ENCODE measurements at regions not wholly inside any gene's neighbourhood (a gene's known extent, or its start where the extent isn't known, plus 50 kb on each side); places are given as distances from the start of the nearest gene placed in this dataset.
"Not testable (repeated sequence)": the region's sequence is repeated elsewhere in the genome, so short reads cannot be mapped to it uniquely, and the experiment has no call there.

- DNase-seq (ENCODE audit: low read depth), result no peak
These were observed 1147.9 kb downstream of the UQCRFS1 start for GRCh38 chr19:28065026-28065425.

- DNase-seq (ENCODE audit: low read depth), result no peak
These were observed 1149.2 kb downstream of the UQCRFS1 start for GRCh38 chr19:28063702-28064101.

- no peak for DNase-seq (ENCODE audit: low read depth)
These were observed 1151.8 kb downstream of the UQCRFS1 start for GRCh38 chr19:28061111-28061510.

- not testable (repeated sequence) for DNase-seq (ENCODE audit: low read depth)
These were observed 1155.9 kb downstream of the UQCRFS1 start for GRCh38 chr19:28057026-28057425.

GRCh38 chr19:28051047-28051446 lies 1161.9 kb downstream of the UQCRFS1 start:
- DNase-seq (ENCODE audit: low read depth), result no peak

- no peak for DNase-seq (ENCODE audit: low read depth)
These were observed 1163.1 kb downstream of the UQCRFS1 start for GRCh38 chr19:28049875-28050274.

GRCh38 chr19:28046932-28047331 lies 1166.0 kb downstream of the UQCRFS1 start:
- no peak for DNase-seq (ENCODE audit: low read depth)

GRCh38 chr19:28045621-28046020 lies 1167.3 kb downstream of the UQCRFS1 start:
- DNase-seq (ENCODE audit: low read depth), result no peak

- no peak for DNase-seq (ENCODE audit: low read depth)
These were observed 1168.5 kb downstream of the UQCRFS1 start for GRCh38 chr19:28044477-28044876.

GRCh38 chr19:28042516-28042915 lies 1170.4 kb downstream of the UQCRFS1 start:
- DNase-seq (ENCODE audit: low read depth), result no peak

- DNase-seq (ENCODE audit: low read depth), result no peak
These were observed 1173.1 kb downstream of the UQCRFS1 start for GRCh38 chr19:28039677-28040381.

GRCh38 chr19:28037186-28037585 lies 1175.8 kb downstream of the UQCRFS1 start:
- no peak for DNase-seq (ENCODE audit: low read depth)

GRCh38 chr19:28036486-28036885 lies 1176.5 kb downstream of the UQCRFS1 start:
- no peak for DNase-seq (ENCODE audit: low read depth)

- no peak for DNase-seq (ENCODE audit: low read depth)
These were observed 1178.0 kb downstream of the UQCRFS1 start for GRCh38 chr19:28034936-28035335.

- no peak for DNase-seq (ENCODE audit: low read depth)
These were observed 1184.0 kb downstream of the UQCRFS1 start for GRCh38 chr19:28028881-28029444.

- no peak for DNase-seq (ENCODE audit: low read depth)
These were observed 1185.8 kb downstream of the UQCRFS1 start for GRCh38 chr19:28027116-28027515.

GRCh38 chr19:28026636-28027035 lies 1186.3 kb downstream of the UQCRFS1 start:
- no peak for DNase-seq (ENCODE audit: low read depth)

- no peak for DNase-seq (ENCODE audit: low read depth)
These were observed 1188.0 kb downstream of the UQCRFS1 start for GRCh38 chr19:28024920-28025319.

GRCh38 chr19:28023064-28023463 lies 1189.9 kb downstream of the UQCRFS1 start:
- no peak for DNase-seq (ENCODE audit: low read depth)

GRCh38 chr19:28022506-28022905 lies 1190.4 kb downstream of the UQCRFS1 start:
- no peak for DNase-seq (ENCODE audit: low read depth)

GRCh38 chr19:28021259-28022185 lies 1191.4 kb downstream of the UQCRFS1 start:
- no peak for DNase-seq (ENCODE audit: low read depth)

GRCh38 chr19:28020619-28021258 lies 1192.2 kb downstream of the UQCRFS1 start:
- DNase-seq (ENCODE audit: low read depth), result no peak

All from stimulated activated CD8-positive, alpha-beta memory T cell treated with anti-CD3 and anti-CD28 coated beads, Interleukin-12 subunit alpha, Interleukin-12 subunit beta, amount 100 ng/mL, for 1 hour (primary cell).